K562 (cell line): ENCODE measurements at regions not wholly inside any gene's neighbourhood (a gene's known extent, or its start where the extent isn't known, plus 50 kb on each side); places are given as distances from the start of the nearest gene placed in this dataset.

Experiments used
- AFF4 ChIP-seq: sonication (generic); formaldehyde crosslinking; IDR thresholded peaks from 2 replicates; pipeline ENCODE4 v1.8.0; 2023; ENCODE audit warnings: mild to moderate bottlenecking, missing genetic modification reagents
- CCNT2 ChIP-seq: IDR thresholded peaks from 2 replicates; pipeline ENCODE4 v1.6.1; 2011; ENCODE audit warnings: borderline replicate concordance, low read depth, mild to moderate bottlenecking, moderate library complexity, mixed read lengths, low read length; ENCODE audit not compliant: insufficient read length; ENCODE audit errors: extremely low read depth
- SMARCC2 ChIP-seq: fragments of 450-650 bp; IDR thresholded peaks from 2 replicates; pipeline ENCODE4 v1.6.1; 2017; ENCODE audit warnings: antibody characterized with exemption, moderate library complexity, mild to moderate bottlenecking, low read depth
- TEAD2 ChIP-seq: fragments of 450-650 bp; IDR thresholded peaks from 2 replicates; pipeline ENCODE4 v1.6.1; 2016; ENCODE audit warnings: missing genetic modification characterization, control low read depth, missing compliant biosample characterization
- ZBTB40 ChIP-seq, 2 experiments: fragments of 450-650 bp in 1 of 2; sonication (generic) in 1 of 2; formaldehyde crosslinking in 1 of 2; IDR thresholded peaks; 2 replicates each; pipeline versions ENCODE4 v1.7.1 to v1.9.0; 2016 to 2022; ENCODE audit warnings: inconsistent platforms in 1 of 2, mild to moderate bottlenecking in 1 of 2, missing genetic modification reagents in 1 of 2

DNA sequence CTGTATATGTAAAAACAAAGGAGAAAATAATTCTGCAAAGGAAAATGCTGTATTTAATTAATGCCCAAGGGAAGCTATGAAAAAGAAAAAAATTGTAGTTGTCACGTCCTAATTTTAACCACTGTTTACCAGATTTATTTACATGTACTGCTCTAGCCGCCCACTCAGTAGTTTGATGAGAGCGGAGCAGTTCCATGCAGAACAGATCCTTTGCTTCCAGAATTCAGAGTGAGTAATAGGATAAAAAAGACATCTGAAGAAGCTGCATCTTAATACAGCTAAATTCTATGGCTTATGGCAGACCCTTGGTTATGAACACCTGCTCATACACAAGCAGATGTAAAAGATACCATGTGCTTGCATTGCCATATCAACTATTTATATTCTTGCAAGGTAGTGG is 287.0 kb downstream of the GASK1B start (continued):
- TF ChIP-seq AFF4, result no peak
- no peak for TF ChIP-seq ZBTB40 (IDR thresholded peaks at IDR 0.05)
- TF ChIP-seq ZBTB40 (CRISPR knock-in tag; IDR thresholded peaks at IDR 0.05), result no peak
- no peak for TF ChIP-seq TEAD2 (tag)
- no peak for TF ChIP-seq CCNT2
- no peak for TF ChIP-seq SMARCC2
